ENCODE measurements at regions not wholly inside any gene's neighbourhood (a gene's known extent, or its start where the extent isn't known, plus 50 kb on each side); places are given as distances from the start of the nearest gene placed in this dataset.

GRCh38 chr2:129708221-129708967 lies 271.1 kb upstream of the RAB6C start:
- Histone ChIP-seq H3K27ac (no peak overlapping the region), H3K4me3 (no peak overlapping the region), H3K36me3 (no peaks in the 10 kb centered on the region), H3K4me1 (no peaks in the 10 kb centered on the region), H3K9me3 (no peaks in the 10 kb centered on the region), H3K27me3 (no peaks in the 10 kb centered on the region)
- ATAC-seq, result no peak
- WGBS, 2 donors (ENCODE audit: low coverage in 1 of 2), result 41 to 81% methylated on average over 2 to 8 of the region's 20 CpGs
- TF ChIP-seq POLR2AphosphoS5 (IDR thresholded peaks at IDR 0.05) (no peak), CTCF (IDR thresholded peaks at IDR 0.05) (no peak), POLR2A (IDR thresholded peaks at IDR 0.05) (no peak), EP300 (IDR thresholded peaks at IDR 0.05) (no peak)

- WGBS, 2 donors (ENCODE audit: low coverage in 1 of 2), result 43 to 55% methylated on average over 3 to 4 of the region's 13 CpGs
- no peak overlapping the region for H3K4me3 ChIP-seq
- no peak for TF ChIP-seq EP300 (IDR thresholded peaks at IDR 0.05)
Observed at GRCh38 chr2:129709001-129709955, 270.2 kb upstream of the RAB6C start.

GRCh38 chr2:129709956-129710598 lies 269.4 kb upstream of the RAB6C start:
- no peak overlapping the region for H3K4me3 ChIP-seq
- no peaks in the 10 kb centered on the region for H3K27me3 ChIP-seq
- ATAC-seq, result no peak
- no peaks in the 10 kb centered on the region for H3K36me3 ChIP-seq
- TF ChIP-seq POLR2A (IDR thresholded peaks at IDR 0.05), result no peak
- no peak for TF ChIP-seq POLR2AphosphoS5 (IDR thresholded peaks at IDR 0.05)
- TF ChIP-seq EP300 (IDR thresholded peaks at IDR 0.05), result no peak
- TF ChIP-seq CTCF (IDR thresholded peaks at IDR 0.05), result no peak
- H3K27ac ChIP-seq, result no peak overlapping the region
- 87 to 95% methylated on average over 7 to 9 of the region's 16 CpGs for WGBS, 2 donors (ENCODE audit: low coverage in 1 of 2)
- no peaks in the 10 kb centered on the region for H3K9me3 ChIP-seq
- H3K4me1 ChIP-seq, result no peaks in the 10 kb centered on the region

More at GRCh38 chr2:129709001-129709955, 270.2 kb upstream of the RAB6C start:
- Histone ChIP-seq H3K27ac (no peak overlapping the region), H3K4me1 (no peaks in the 10 kb centered on the region), H3K27me3 (no peaks in the 10 kb centered on the region), H3K36me3 (no peaks in the 10 kb centered on the region), H3K9me3 (no peaks in the 10 kb centered on the region)
- ATAC-seq, result no peak

- WGBS, 2 donors (ENCODE audit: low coverage in 1 of 2), result 90 to 92% methylated on average over 5 to 19 of the region's 32 CpGs
- Histone ChIP-seq H3K9me3 (no peaks in the 10 kb centered on the region), H3K27ac (no peak overlapping the region), H3K4me1 (no peaks in the 10 kb centered on the region), H3K36me3 (no peaks in the 10 kb centered on the region), H3K27me3 (peaks cover 2% of the 10 kb centered on the region), H3K4me3 (no peak overlapping the region)
- TF ChIP-seq CTCF (IDR thresholded peaks at IDR 0.05) (no peak), EP300 (IDR thresholded peaks at IDR 0.05) (no peak), POLR2A (IDR thresholded peaks at IDR 0.05) (no peak), POLR2AphosphoS5 (IDR thresholded peaks at IDR 0.05) (no peak)
- no peak for ATAC-seq
Observed at GRCh38 chr2:129710670-129711495, 268.6 kb upstream of the RAB6C start.

Data from gastroesophageal sphincter (tissue), 4 donors.